Testis (tissue), 2 donors: ENCODE measurements at regions not wholly inside any gene's neighbourhood (a gene's known extent, or its start where the extent isn't known, plus 50 kb on each side); places are given as distances from the start of the nearest gene placed in this dataset.

Source experiments
- POLR2A ChIP-seq: fragments of 450-650 bp; IDR thresholded peaks from one replicate; pipeline ENCODE4 v1.6.1; 2017; ENCODE audit warnings: antibody characterized with exemption, mild to moderate bottlenecking, moderate library complexity
- TF ChIP-seq, protein P1 (sequence below), 3 experiments: fragments of 450-650 bp in 2 of 3; fragments of 200-600 bp in 1 of 3; sonication (generic) in 1 of 3; IDR thresholded peaks; one replicate each; pipeline ENCODE4 v1.5.1; 2016 to 2019; ENCODE audit warnings: antibody characterized with exemption in 3 of 3, mild to moderate bottlenecking in 2 of 3, moderate library complexity in 1 of 3

DNA sequence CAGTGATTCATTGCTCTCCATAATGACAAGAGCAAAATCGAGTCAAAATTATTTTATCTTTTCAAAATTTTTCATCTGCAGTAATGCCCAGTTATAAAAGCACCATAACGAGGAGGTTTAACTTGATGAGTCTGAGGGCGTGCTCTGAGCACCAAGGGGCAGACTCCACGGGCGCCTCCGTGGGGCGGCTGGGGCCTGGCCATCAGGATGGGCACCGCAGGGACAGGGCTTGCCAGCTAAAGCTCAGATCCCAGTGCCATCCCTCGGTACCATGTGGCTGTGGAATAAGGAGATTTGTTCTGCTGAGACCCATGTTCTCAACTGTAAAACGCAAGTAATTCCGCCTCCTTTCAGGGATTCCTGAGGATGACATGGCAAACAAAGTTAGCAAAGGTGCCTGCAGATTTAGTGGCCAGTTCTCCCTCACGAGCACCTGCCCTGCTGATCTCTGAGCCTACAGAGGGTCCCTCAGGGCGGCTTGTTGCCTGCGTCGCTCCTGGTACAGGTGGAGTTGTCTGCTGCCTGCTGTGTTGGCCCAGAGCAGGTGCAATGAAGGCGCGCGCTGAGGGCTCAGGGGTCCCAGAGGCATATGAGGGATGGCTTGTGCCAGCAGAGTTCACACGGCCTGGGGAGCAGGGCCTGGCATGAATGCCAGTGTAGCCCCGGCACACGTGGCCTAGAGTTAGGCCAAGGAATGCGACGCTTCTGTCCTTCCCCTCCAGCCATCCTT is 584.4 kb downstream of the TCERG1L start:
- no peak for TF ChIP-seq POLR2A
- TF ChIP-seq, protein P1, sequence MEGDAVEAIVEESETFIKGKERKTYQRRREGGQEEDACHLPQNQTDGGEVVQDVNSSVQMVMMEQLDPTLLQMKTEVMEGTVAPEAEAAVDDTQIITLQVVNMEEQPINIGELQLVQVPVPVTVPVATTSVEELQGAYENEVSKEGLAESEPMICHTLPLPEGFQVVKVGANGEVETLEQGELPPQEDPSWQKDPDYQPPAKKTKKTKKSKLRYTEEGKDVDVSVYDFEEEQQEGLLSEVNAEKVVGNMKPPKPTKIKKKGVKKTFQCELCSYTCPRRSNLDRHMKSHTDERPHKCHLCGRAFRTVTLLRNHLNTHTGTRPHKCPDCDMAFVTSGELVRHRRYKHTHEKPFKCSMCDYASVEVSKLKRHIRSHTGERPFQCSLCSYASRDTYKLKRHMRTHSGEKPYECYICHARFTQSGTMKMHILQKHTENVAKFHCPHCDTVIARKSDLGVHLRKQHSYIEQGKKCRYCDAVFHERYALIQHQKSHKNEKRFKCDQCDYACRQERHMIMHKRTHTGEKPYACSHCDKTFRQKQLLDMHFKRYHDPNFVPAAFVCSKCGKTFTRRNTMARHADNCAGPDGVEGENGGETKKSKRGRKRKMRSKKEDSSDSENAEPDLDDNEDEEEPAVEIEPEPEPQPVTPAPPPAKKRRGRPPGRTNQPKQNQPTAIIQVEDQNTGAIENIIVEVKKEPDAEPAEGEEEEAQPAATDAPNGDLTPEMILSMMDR (IDR thresholded peaks at IDR 0.05) = no peak
